ENCODE measurements at regions not wholly inside any gene's neighbourhood (a gene's known extent, or its start where the extent isn't known, plus 50 kb on each side); places are given as distances from the start of the nearest gene placed in this dataset.

- Mint-ChIP-seq H3K36me3 (ENCODE audit: insufficient read depth) (no peaks in the 10 kb centered on the region), H3K4me1 (ENCODE audit: low read depth) (no peaks in the 10 kb centered on the region), H3K9me3 (ENCODE audit: low read depth) (peaks cover under 1% of the 10 kb centered on the region), H3K4me3 (ENCODE audit: low read depth) (no peak overlapping the region), H3K27me3 (no peaks in the 10 kb centered on the region), H3K27ac (no peak overlapping the region)
- no peak for DNase-seq (ENCODE audit: low spot score, unreplicated experiment)
- TF ChIP-seq CTCF (IDR thresholded peaks at IDR 0.05; ENCODE audit: unreplicated experiment): no peak
These were observed 210.0 kb downstream of the KLHL4 start for GRCh38 chrX:87727620-87728019.

- DNase-seq (ENCODE audit: low spot score, unreplicated experiment): no peak
- H3K36me3 Mint-ChIP-seq (ENCODE audit: insufficient read depth): no peaks in the 10 kb centered on the region
- no peak overlapping the region for H3K27ac Mint-ChIP-seq
- H3K9me3 Mint-ChIP-seq (ENCODE audit: low read depth): peaks cover 4% of the 10 kb centered on the region
- no peak overlapping the region for H3K4me3 Mint-ChIP-seq (ENCODE audit: low read depth)
- no peak for TF ChIP-seq CTCF (IDR thresholded peaks at IDR 0.05; ENCODE audit: unreplicated experiment)
- no peaks in the 10 kb centered on the region for H3K4me1 Mint-ChIP-seq (ENCODE audit: low read depth)
- no peaks in the 10 kb centered on the region for H3K27me3 Mint-ChIP-seq
These were observed 210.4 kb downstream of the KLHL4 start for GRCh38 chrX:87728024-87728423.

GRCh38 chrX:87728459-87728858, 210.9 kb downstream of the KLHL4 start:
- Mint-ChIP-seq H3K4me3 (ENCODE audit: low read depth) (no peak overlapping the region), H3K4me1 (ENCODE audit: low read depth) (no peaks in the 10 kb centered on the region)
- no peak for TF ChIP-seq CTCF (IDR thresholded peaks at IDR 0.05; ENCODE audit: unreplicated experiment)

GRCh38 chrX:87732133-87732532, 214.5 kb downstream of the KLHL4 start:
- H3K4me1 Mint-ChIP-seq (ENCODE audit: low read depth): no peaks in the 10 kb centered on the region
- peaks cover 9% of the 10 kb centered on the region for H3K9me3 Mint-ChIP-seq (ENCODE audit: low read depth)
- no peak for DNase-seq (ENCODE audit: low spot score, unreplicated experiment)
- H3K36me3 Mint-ChIP-seq (ENCODE audit: insufficient read depth): no peaks in the 10 kb centered on the region
- H3K4me3 Mint-ChIP-seq (ENCODE audit: low read depth): no peak overlapping the region
- H3K27ac Mint-ChIP-seq: no peak overlapping the region
- H3K27me3 Mint-ChIP-seq: no peaks in the 10 kb centered on the region
- no peak for TF ChIP-seq CTCF (IDR thresholded peaks at IDR 0.05; ENCODE audit: unreplicated experiment)

More at GRCh38 chrX:87728459-87728858, 210.9 kb downstream of the KLHL4 start:
- H3K27me3 Mint-ChIP-seq: no peaks in the 10 kb centered on the region
- no peaks in the 10 kb centered on the region for H3K36me3 Mint-ChIP-seq (ENCODE audit: insufficient read depth)
- H3K9me3 Mint-ChIP-seq (ENCODE audit: low read depth): peaks cover 8% of the 10 kb centered on the region
- DNase-seq (ENCODE audit: low spot score, unreplicated experiment): no peak
- no peak overlapping the region for H3K27ac Mint-ChIP-seq

GRCh38 chrX:87736576-87736975, 219.0 kb downstream of the KLHL4 start:
- Mint-ChIP-seq H3K27me3 (no peaks in the 10 kb centered on the region), H3K27ac (no peak overlapping the region), H3K9me3 (ENCODE audit: low read depth) (peaks cover 9% of the 10 kb centered on the region), H3K4me3 (ENCODE audit: low read depth) (no peak overlapping the region), H3K4me1 (ENCODE audit: low read depth) (peaks cover 2% of the 10 kb centered on the region), H3K36me3 (ENCODE audit: insufficient read depth) (no peaks in the 10 kb centered on the region)
- TF ChIP-seq CTCF (IDR thresholded peaks at IDR 0.05; ENCODE audit: unreplicated experiment): no peak
- no peak for DNase-seq (ENCODE audit: low spot score, unreplicated experiment)
